SK-N-SH (cell line): ENCODE measurements at regions not wholly inside any gene's neighbourhood (a gene's known extent, or its start where the extent isn't known, plus 50 kb on each side); places are given as distances from the start of the nearest gene placed in this dataset.

Experiments used
- CTCF ChIA-PET: fragments of 300-600, 350-600 bp; formaldehyde crosslinking; extraction: SDS; loops from one replicate; lab custom pipeline; 2021; lab: Yijun Ruan, JAX
- POLR2A ChIA-PET: fragments of 350-600 bp; sonication (Branson Sonifier 250); formaldehyde crosslinking; extraction: SDS; loops from one replicate; lab custom pipeline; 2020; ENCODE audit warnings: antibody characterized with exemption, inconsistent platforms; lab: Yijun Ruan, JAX
- DNase-seq: peaks from one replicate; pipeline ENCODE4 v3.0.0; 2012
- H2AFZ ChIP-seq: fragments of 200-600 bp; sonication (generic); 2 replicates; pipeline ENCODE4 v1.8.1; 2016; ENCODE audit warnings: antibody characterized with exemption, mild to moderate bottlenecking, low read depth
- H3F3A ChIP-seq: fragments of 200-600 bp; sonication (generic); replicated peaks from 2 replicates; pipeline ENCODE3; 2016; ENCODE audit warnings: antibody characterized with exemption, mild to moderate bottlenecking; ENCODE audit not compliant: insufficient read depth
- H3K27ac ChIP-seq, 2 experiments: fragments of 200-500 bp in 1 of 2; fragments of 200-600 bp in 1 of 2; sonication (Bioruptor generic) in 1 of 2; sonication (generic), shearing (Covaris generic) in 1 of 2; 2 replicates each; pipeline versions ENCODE4 v1.5.1 to v1.6.1; 2014 to 2016; ENCODE audit warnings: low read depth in 2 of 2, inconsistent platforms in 1 of 2, low read length in 1 of 2, mild to moderate bottlenecking in 1 of 2, mixed read lengths in 1 of 2
- H3K27me3 ChIP-seq: fragments of 200-600 bp; sonication (generic), shearing (Covaris generic); 2 replicates; pipeline ENCODE4 v1.6.1; 2016; ENCODE audit warnings: mixed run types; ENCODE audit not compliant: insufficient read depth
- H3K36me3 ChIP-seq, 2 experiments: fragments of 200-500 bp in 1 of 2; fragments of 200-600 bp in 1 of 2; sonication (Bioruptor generic) in 1 of 2; sonication (generic) in 1 of 2; replicated peaks in 1 of 2; 2 replicates each; pipeline versions ENCODE3 to v1.5.1; 2014 to 2016; ENCODE audit warnings: low read length in 1 of 2, mild to moderate bottlenecking in 1 of 2; ENCODE audit not compliant: insufficient read depth in 2 of 2, control insufficient read depth in 1 of 2
- H3K4me1 ChIP-seq, 2 experiments: fragments of 200-500 bp in 1 of 2; fragments of 200-600 bp in 1 of 2; sonication (Bioruptor generic) in 1 of 2; sonication (generic), shearing (Covaris generic) in 1 of 2; 2 replicates each; pipeline versions ENCODE4 v1.5.1 to v1.6.1; 2014 to 2016; ENCODE audit warnings: low read depth in 1 of 2, low read length in 1 of 2, mixed run types in 1 of 2; ENCODE audit not compliant: insufficient read depth in 2 of 2, control insufficient read depth in 1 of 2
- H3K4me2 ChIP-seq: fragments of 200-600 bp; sonication (generic), shearing (Covaris generic); 2 replicates; pipeline ENCODE4 v1.6.1; 2017; ENCODE audit warnings: mixed run types
- H3K4me3 ChIP-seq, 2 experiments: fragments of 200-500 bp in 1 of 2; fragments of 200-600 bp in 1 of 2; sonication (Bioruptor generic) in 1 of 2; sonication (generic), shearing (Covaris generic) in 1 of 2; 2 replicates each; pipeline versions ENCODE4 v1.5.1 to v1.8.1; 2014 to 2016; ENCODE audit warnings: low read depth in 2 of 2, inconsistent platforms in 1 of 2, low read length in 1 of 2, mild to moderate bottlenecking in 1 of 2, mixed read lengths in 1 of 2, moderate library complexity in 1 of 2
- H3K79me2 ChIP-seq: fragments of 200-600 bp; sonication (generic); 2 replicates; pipeline ENCODE4 v1.8.1; 2017; ENCODE audit warnings: mild to moderate bottlenecking; ENCODE audit not compliant: insufficient read depth
- H3K9ac ChIP-seq: fragments of 200-600 bp; sonication (generic); 2 replicates; pipeline ENCODE4 v1.6.1; 2017; ENCODE audit warnings: mixed run types
- H3K9me2 ChIP-seq: fragments of 200-600 bp; sonication (generic); 2 replicates; pipeline ENCODE4 v1.6.1; 2017; ENCODE audit warnings: mixed run types
- H3K9me3 ChIP-seq: fragments of 200-600 bp; sonication (generic); 2 replicates; pipeline ENCODE4 v1.6.1; 2017; ENCODE audit warnings: mixed run types, mild to moderate bottlenecking, moderate library complexity
- H4K20me1 ChIP-seq: fragments of 200-600 bp; sonication (generic); 2 replicates; pipeline ENCODE4 v1.6.1; 2017; ENCODE audit warnings: mild to moderate bottlenecking, mixed run types; ENCODE audit not compliant: insufficient read depth
- CHD2 ChIP-seq: fragments of 150-350 bp; IDR thresholded peaks from 2 replicates; pipeline ENCODE4 v1.6.1; 2018; ENCODE audit warnings: low read length; ENCODE audit not compliant: partially characterized antibody
- EP300 ChIP-seq, 2 experiments: IDR thresholded peaks; 2 replicates each; pipeline versions ENCODE4 v1.4.0 to v1.6.1; 2012; ENCODE audit warnings: borderline replicate concordance in 1 of 2, low read depth in 1 of 2, low read length in 1 of 2
- EZH2phosphoT487 ChIP-seq: fragments of 200-600 bp; sonication (generic); IDR thresholded peaks from 2 replicates; pipeline ENCODE4 v1.6.1; 2017; ENCODE audit warnings: low read depth, mixed run types, mild to moderate bottlenecking, antibody characterized with exemption, moderate library complexity, borderline replicate concordance
- FOSL2 ChIP-seq: IDR thresholded peaks from 2 replicates; pipeline ENCODE4 v1.4.0; 2012; ENCODE audit warnings: low read depth, mild to moderate bottlenecking, moderate library complexity, borderline replicate concordance
- MXI1 ChIP-seq: IDR thresholded peaks from 2 replicates; pipeline ENCODE4 v1.6.1; 2012; ENCODE audit warnings: mild to moderate bottlenecking, low read depth, low read length, improper control_type of control experiment
- NFIC ChIP-seq: IDR thresholded peaks from 2 replicates; pipeline ENCODE4 v1.4.0; 2012; ENCODE audit warnings: borderline replicate concordance
- NRF1 ChIP-seq: IDR thresholded peaks from 2 replicates; pipeline ENCODE4 v1.6.1; 2012; ENCODE audit warnings: low read depth, mild to moderate bottlenecking, low read length
- SMC3 ChIP-seq: IDR thresholded peaks from 2 replicates; pipeline ENCODE4 v1.6.1; 2012; ENCODE audit warnings: low read depth, low read length, improper control_type of control experiment
- TAF1 ChIP-seq: IDR thresholded peaks from 2 replicates; pipeline ENCODE4 v1.6.1; 2012; ENCODE audit warnings: low read depth, mild to moderate bottlenecking, low read length, moderate library complexity, borderline replicate concordance
- TCF12 ChIP-seq: IDR thresholded peaks from 2 replicates; pipeline ENCODE4 v1.4.0; 2012
- TEAD4 ChIP-seq: IDR thresholded peaks from 2 replicates; pipeline ENCODE4 v1.4.0; 2012; ENCODE audit warnings: mild to moderate bottlenecking, borderline replicate concordance; ENCODE audit not compliant: insufficient read depth
- YY1 ChIP-seq: IDR thresholded peaks from 2 replicates; pipeline ENCODE4 v1.4.0; 2012; ENCODE audit warnings: low read depth, mild to moderate bottlenecking
- WGBS: methylation state at CpG from one replicate; pipeline ENCODE4 v1.1.6; 2017; ENCODE audit warnings: low lambda C conversion rate; 5-methylcytosine and 5-hydroxymethylcytosine counted together
- TF ChIP-seq, protein P1 (sequence below): IDR thresholded peaks from 2 replicates; pipeline ENCODE4; 2012
- TF ChIP-seq, protein P2 (sequence below): IDR thresholded peaks from 2 replicates; pipeline ENCODE4 v1.4.0; 2012; ENCODE audit warnings: low read depth
- TF ChIP-seq, protein P3 (sequence below): fragments of 200-600 bp; sonication (generic); IDR thresholded peaks from 2 replicates; pipeline ENCODE4 v1.6.1; 2017; ENCODE audit warnings: antibody characterized with exemption, mild to moderate bottlenecking, moderate library complexity
- TF ChIP-seq, protein P4 (sequence below): IDR thresholded peaks from 2 replicates; pipeline ENCODE4 v1.4.0; 2012; ENCODE audit warnings: low read depth, borderline replicate concordance
- TF ChIP-seq, protein P5 (sequence below): IDR thresholded peaks from 2 replicates; pipeline ENCODE4 v1.6.1; 2012; ENCODE audit warnings: mild to moderate bottlenecking, low read depth, low read length, moderate library complexity
- TF ChIP-seq, protein P6 (sequence below): IDR thresholded peaks from 2 replicates; pipeline ENCODE4 v1.4.0; 2012; ENCODE audit warnings: low read depth, borderline replicate concordance

DNA sequence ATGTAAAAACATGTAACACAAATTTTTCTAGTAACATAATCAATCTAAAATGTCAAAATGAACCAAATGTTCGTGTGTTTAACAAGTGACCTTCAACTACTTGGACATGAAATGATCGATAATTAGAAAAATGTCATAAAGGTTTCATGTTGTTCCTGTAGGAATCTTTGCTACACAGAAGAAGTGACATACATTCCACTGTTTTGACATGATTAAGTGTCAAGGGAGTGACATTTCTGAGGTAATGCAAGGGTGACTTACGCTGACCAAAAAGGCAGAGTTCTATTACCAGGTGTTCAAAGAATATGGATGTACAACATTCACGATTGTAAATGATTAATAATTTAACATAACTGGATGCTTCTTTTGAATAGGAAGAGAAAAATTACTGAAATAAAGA lies 131.1 kb upstream of the ROBO1 start:
- Histone ChIP-seq H3K9me2 (no peaks in the 10 kb centered on the region), H3K4me2 (no peak overlapping the region), H3K36me3 (no peaks in the 10 kb centered on the region), H3K27ac (no peak overlapping the region), H3K9me3 (no peaks in the 10 kb centered on the region), H3F3A (no peaks in the 10 kb centered on the region), H3K4me1 (no peaks in the 10 kb centered on the region), H3K4me3 (no peak overlapping the region), H3K9ac (no peak overlapping the region), H2AFZ (no peak overlapping the region), H3K79me2 (no peaks in the 10 kb centered on the region), H4K20me1 (0 out of 2 replicates have a peak, but pooled peaks cover 2% of the 10 kb centered on the region), H3K27me3 (no peaks in the 10 kb centered on the region)
- TF ChIP-seq YY1 (no peak), MXI1 (no peak), TCF12 (no peak), CHD2 (no peak), TAF1 (no peak)
- TF ChIP-seq, protein P1, sequence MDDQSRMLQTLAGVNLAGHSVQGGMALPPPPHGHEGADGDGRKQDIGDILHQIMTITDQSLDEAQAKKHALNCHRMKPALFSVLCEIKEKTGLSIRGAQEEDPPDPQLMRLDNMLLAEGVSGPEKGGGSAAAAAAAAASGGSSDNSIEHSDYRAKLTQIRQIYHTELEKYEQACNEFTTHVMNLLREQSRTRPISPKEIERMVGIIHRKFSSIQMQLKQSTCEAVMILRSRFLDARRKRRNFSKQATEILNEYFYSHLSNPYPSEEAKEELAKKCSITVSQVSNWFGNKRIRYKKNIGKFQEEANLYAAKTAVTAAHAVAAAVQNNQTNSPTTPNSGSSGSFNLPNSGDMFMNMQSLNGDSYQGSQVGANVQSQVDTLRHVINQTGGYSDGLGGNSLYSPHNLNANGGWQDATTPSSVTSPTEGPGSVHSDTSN, result no peak
- TF ChIP-seq, protein P2, sequence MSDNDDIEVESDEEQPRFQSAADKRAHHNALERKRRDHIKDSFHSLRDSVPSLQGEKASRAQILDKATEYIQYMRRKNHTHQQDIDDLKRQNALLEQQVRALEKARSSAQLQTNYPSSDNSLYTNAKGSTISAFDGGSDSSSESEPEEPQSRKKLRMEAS, result no peak
- DNase-seq, result no peak
- ChIA-PET POLR2A (no interaction called here), CTCF (no interaction called here)
- WGBS, result 50% methylated on average over 4 of the region's 4 CpGs

DNA sequence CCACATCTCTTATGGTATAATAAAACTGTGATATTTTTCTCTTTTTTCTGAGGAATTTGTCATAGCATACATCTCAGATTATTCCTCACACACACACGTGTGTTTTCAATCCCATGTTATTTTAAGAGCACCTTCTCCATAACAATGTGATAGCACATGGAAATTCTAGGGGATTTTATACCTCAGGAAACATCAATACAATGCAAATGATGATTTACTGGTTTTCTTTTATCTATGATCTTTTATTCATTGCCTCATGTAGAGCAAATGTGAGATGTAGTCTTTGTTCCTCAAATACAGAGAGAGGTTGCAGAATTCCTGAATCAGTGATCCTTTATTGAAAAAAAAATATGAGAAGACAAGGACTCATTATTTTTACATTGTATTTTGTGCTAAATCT lies 128.3 kb upstream of the ROBO1 start:
- no peak overlapping the region for H3K9ac ChIP-seq
- WGBS, result 24% methylated on average over 1 of the region's 1 CpG
- H3K36me3 ChIP-seq, result no peaks in the 10 kb centered on the region
- CTCF ChIA-PET, result no interaction called here
- H2AFZ ChIP-seq, result no peak overlapping the region
- no peak for DNase-seq
- POLR2A ChIA-PET, result no interaction called here
- H3K27ac ChIP-seq, result no peak overlapping the region
- no peaks in the 10 kb centered on the region for H3K4me1 ChIP-seq
- no peaks in the 10 kb centered on the region for H3K9me3 ChIP-seq
- H3F3A ChIP-seq, result no peaks in the 10 kb centered on the region
- no peaks in the 10 kb centered on the region for H4K20me1 ChIP-seq
- H3K79me2 ChIP-seq, result no peaks in the 10 kb centered on the region
- no peak overlapping the region for H3K4me2 ChIP-seq
- no peaks in the 10 kb centered on the region for H3K9me2 ChIP-seq
- H3K4me3 ChIP-seq, result no peak overlapping the region
- no peaks in the 10 kb centered on the region for H3K27me3 ChIP-seq
- no peak for TF ChIP-seq SMC3
- TF ChIP-seq NRF1, result no peak
- TF ChIP-seq, protein P3, sequence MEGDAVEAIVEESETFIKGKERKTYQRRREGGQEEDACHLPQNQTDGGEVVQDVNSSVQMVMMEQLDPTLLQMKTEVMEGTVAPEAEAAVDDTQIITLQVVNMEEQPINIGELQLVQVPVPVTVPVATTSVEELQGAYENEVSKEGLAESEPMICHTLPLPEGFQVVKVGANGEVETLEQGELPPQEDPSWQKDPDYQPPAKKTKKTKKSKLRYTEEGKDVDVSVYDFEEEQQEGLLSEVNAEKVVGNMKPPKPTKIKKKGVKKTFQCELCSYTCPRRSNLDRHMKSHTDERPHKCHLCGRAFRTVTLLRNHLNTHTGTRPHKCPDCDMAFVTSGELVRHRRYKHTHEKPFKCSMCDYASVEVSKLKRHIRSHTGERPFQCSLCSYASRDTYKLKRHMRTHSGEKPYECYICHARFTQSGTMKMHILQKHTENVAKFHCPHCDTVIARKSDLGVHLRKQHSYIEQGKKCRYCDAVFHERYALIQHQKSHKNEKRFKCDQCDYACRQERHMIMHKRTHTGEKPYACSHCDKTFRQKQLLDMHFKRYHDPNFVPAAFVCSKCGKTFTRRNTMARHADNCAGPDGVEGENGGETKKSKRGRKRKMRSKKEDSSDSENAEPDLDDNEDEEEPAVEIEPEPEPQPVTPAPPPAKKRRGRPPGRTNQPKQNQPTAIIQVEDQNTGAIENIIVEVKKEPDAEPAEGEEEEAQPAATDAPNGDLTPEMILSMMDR, result no peak
- TF ChIP-seq, protein P2, result no peak
- TF ChIP-seq, protein P4, sequence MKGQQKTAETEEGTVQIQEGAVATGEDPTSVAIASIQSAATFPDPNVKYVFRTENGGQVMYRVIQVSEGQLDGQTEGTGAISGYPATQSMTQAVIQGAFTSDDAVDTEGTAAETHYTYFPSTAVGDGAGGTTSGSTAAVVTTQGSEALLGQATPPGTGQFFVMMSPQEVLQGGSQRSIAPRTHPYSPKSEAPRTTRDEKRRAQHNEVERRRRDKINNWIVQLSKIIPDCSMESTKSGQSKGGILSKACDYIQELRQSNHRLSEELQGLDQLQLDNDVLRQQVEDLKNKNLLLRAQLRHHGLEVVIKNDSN, result no peak
- no peak for TF ChIP-seq NFIC
- TF ChIP-seq, protein P5, sequence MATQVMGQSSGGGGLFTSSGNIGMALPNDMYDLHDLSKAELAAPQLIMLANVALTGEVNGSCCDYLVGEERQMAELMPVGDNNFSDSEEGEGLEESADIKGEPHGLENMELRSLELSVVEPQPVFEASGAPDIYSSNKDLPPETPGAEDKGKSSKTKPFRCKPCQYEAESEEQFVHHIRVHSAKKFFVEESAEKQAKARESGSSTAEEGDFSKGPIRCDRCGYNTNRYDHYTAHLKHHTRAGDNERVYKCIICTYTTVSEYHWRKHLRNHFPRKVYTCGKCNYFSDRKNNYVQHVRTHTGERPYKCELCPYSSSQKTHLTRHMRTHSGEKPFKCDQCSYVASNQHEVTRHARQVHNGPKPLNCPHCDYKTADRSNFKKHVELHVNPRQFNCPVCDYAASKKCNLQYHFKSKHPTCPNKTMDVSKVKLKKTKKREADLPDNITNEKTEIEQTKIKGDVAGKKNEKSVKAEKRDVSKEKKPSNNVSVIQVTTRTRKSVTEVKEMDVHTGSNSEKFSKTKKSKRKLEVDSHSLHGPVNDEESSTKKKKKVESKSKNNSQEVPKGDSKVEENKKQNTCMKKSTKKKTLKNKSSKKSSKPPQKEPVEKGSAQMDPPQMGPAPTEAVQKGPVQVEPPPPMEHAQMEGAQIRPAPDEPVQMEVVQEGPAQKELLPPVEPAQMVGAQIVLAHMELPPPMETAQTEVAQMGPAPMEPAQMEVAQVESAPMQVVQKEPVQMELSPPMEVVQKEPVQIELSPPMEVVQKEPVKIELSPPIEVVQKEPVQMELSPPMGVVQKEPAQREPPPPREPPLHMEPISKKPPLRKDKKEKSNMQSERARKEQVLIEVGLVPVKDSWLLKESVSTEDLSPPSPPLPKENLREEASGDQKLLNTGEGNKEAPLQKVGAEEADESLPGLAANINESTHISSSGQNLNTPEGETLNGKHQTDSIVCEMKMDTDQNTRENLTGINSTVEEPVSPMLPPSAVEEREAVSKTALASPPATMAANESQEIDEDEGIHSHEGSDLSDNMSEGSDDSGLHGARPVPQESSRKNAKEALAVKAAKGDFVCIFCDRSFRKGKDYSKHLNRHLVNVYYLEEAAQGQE, result no peak
- no peak for TF ChIP-seq TEAD4
- TF ChIP-seq, protein P6, sequence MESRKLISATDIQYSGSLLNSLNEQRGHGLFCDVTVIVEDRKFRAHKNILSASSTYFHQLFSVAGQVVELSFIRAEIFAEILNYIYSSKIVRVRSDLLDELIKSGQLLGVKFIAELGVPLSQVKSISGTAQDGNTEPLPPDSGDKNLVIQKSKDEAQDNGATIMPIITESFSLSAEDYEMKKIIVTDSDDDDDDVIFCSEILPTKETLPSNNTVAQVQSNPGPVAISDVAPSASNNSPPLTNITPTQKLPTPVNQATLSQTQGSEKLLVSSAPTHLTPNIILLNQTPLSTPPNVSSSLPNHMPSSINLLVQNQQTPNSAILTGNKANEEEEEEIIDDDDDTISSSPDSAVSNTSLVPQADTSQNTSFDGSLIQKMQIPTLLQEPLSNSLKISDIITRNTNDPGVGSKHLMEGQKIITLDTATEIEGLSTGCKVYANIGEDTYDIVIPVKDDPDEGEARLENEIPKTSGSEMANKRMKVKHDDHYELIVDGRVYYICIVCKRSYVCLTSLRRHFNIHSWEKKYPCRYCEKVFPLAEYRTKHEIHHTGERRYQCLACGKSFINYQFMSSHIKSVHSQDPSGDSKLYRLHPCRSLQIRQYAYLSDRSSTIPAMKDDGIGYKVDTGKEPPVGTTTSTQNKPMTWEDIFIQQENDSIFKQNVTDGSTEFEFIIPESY, result no peak
- no peak for TF ChIP-seq FOSL2
- TF ChIP-seq YY1, result no peak
- TF ChIP-seq EP300 (IDR thresholded peaks at IDR 0.05; ENCODE audit: borderline replicate concordance in 1 of 2, low read depth in 1 of 2, low read length in 1 of 2), result no peak
- TF ChIP-seq EZH2phosphoT487, result no peak
- no peak for TF ChIP-seq TAF1
